ENCODE measurements at regions not wholly inside any gene's neighbourhood (a gene's known extent, or its start where the extent isn't known, plus 50 kb on each side); places are given as distances from the start of the nearest gene placed in this dataset.

DNA sequence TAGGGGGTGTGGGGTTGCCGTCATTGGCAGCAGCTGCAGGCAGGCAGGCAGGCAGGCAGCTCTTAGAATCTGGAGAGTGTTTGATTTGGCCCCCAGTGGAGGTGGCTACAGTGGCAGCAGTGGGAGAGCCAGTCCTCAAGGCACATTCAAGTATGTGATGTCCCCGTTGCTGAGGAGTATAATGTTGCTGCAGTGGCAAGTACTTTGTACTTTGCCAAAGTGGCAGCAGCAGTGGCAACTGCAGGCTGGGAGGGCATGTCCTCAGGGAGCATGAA, 147.1 kb downstream of the PAPOLA start (continued):
- TF ChIP-seq, protein P1, sequence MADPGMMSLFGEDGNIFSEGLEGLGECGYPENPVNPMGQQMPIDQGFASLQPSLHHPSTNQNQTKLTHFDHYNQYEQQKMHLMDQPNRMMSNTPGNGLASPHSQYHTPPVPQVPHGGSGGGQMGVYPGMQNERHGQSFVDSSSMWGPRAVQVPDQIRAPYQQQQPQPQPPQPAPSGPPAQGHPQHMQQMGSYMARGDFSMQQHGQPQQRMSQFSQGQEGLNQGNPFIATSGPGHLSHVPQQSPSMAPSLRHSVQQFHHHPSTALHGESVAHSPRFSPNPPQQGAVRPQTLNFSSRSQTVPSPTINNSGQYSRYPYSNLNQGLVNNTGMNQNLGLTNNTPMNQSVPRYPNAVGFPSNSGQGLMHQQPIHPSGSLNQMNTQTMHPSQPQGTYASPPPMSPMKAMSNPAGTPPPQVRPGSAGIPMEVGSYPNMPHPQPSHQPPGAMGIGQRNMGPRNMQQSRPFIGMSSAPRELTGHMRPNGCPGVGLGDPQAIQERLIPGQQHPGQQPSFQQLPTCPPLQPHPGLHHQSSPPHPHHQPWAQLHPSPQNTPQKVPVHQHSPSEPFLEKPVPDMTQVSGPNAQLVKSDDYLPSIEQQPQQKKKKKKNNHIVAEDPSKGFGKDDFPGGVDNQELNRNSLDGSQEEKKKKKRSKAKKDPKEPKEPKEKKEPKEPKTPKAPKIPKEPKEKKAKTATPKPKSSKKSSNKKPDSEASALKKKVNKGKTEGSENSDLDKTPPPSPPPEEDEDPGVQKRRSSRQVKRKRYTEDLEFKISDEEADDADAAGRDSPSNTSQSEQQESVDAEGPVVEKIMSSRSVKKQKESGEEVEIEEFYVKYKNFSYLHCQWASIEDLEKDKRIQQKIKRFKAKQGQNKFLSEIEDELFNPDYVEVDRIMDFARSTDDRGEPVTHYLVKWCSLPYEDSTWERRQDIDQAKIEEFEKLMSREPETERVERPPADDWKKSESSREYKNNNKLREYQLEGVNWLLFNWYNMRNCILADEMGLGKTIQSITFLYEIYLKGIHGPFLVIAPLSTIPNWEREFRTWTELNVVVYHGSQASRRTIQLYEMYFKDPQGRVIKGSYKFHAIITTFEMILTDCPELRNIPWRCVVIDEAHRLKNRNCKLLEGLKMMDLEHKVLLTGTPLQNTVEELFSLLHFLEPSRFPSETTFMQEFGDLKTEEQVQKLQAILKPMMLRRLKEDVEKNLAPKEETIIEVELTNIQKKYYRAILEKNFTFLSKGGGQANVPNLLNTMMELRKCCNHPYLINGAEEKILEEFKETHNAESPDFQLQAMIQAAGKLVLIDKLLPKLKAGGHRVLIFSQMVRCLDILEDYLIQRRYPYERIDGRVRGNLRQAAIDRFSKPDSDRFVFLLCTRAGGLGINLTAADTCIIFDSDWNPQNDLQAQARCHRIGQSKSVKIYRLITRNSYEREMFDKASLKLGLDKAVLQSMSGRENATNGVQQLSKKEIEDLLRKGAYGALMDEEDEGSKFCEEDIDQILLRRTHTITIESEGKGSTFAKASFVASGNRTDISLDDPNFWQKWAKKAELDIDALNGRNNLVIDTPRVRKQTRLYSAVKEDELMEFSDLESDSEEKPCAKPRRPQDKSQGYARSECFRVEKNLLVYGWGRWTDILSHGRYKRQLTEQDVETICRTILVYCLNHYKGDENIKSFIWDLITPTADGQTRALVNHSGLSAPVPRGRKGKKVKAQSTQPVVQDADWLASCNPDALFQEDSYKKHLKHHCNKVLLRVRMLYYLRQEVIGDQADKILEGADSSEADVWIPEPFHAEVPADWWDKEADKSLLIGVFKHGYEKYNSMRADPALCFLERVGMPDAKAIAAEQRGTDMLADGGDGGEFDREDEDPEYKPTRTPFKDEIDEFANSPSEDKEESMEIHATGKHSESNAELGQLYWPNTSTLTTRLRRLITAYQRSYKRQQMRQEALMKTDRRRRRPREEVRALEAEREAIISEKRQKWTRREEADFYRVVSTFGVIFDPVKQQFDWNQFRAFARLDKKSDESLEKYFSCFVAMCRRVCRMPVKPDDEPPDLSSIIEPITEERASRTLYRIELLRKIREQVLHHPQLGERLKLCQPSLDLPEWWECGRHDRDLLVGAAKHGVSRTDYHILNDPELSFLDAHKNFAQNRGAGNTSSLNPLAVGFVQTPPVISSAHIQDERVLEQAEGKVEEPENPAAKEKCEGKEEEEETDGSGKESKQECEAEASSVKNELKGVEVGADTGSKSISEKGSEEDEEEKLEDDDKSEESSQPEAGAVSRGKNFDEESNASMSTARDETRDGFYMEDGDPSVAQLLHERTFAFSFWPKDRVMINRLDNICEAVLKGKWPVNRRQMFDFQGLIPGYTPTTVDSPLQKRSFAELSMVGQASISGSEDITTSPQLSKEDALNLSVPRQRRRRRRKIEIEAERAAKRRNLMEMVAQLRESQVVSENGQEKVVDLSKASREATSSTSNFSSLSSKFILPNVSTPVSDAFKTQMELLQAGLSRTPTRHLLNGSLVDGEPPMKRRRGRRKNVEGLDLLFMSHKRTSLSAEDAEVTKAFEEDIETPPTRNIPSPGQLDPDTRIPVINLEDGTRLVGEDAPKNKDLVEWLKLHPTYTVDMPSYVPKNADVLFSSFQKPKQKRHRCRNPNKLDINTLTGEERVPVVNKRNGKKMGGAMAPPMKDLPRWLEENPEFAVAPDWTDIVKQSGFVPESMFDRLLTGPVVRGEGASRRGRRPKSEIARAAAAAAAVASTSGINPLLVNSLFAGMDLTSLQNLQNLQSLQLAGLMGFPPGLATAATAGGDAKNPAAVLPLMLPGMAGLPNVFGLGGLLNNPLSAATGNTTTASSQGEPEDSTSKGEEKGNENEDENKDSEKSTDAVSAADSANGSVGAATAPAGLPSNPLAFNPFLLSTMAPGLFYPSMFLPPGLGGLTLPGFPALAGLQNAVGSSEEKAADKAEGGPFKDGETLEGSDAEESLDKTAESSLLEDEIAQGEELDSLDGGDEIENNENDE (IDR thresholded peaks at IDR 0.05; ENCODE audit: insufficient replicate concordance, low read length) = no peak
- TF ChIP-seq TAF1 (IDR thresholded peaks at IDR 0.05; ENCODE audit: low read depth, low read length) (no peak), CHD1 (IDR thresholded peaks at IDR 0.05; ENCODE audit: low read depth, low read length) (no peak), SIN3A (conservative IDR thresholded peaks at IDR 0.05 in 1 of 2, IDR thresholded peaks at IDR 0.05 in 1 of 2; ENCODE audit: low read depth in 1 of 2, low read length in 2 of 2) (no peak), SP4 (IDR thresholded peaks at IDR 0.05; ENCODE audit: low read length) (no peak), RFX5 (IDR thresholded peaks at IDR 0.05; ENCODE audit: borderline replicate concordance, low read depth, low read length) (no peak), BACH1 (IDR thresholded peaks at IDR 0.05; ENCODE audit: low read length) (no peak), TCF12 (IDR thresholded peaks at IDR 0.05; ENCODE audit: low read depth, low read length) (no peak), RBBP5 (IDR thresholded peaks at IDR 0.05; ENCODE audit: borderline replicate concordance, low read depth, low read length) (no peak), SUZ12 (IDR thresholded peaks at IDR 0.05; ENCODE audit: low read length) (no peak), CEBPB (IDR thresholded peaks at IDR 0.05; ENCODE audit: low read depth, low read length) (no peak), ATF3 (IDR thresholded peaks at IDR 0.05; ENCODE audit: insufficient read depth, low read depth, low read length) (no peak), CBX5 (IDR thresholded peaks at IDR 0.05; ENCODE audit: low read depth, low read length) (no peak), YY1 (IDR thresholded peaks at IDR 0.05; ENCODE audit: low read depth, low read length) (no peak)
